ENCODE measurements at regions not wholly inside any gene's neighbourhood (a gene's known extent, or its start where the extent isn't known, plus 50 kb on each side); places are given as distances from the start of the nearest gene placed in this dataset.

- peak; percentile 78 for DNase-seq (ENCODE audit: low read depth)
- no peak for TF ChIP-seq CTCF (conservative IDR thresholded peaks at IDR 0.05; ENCODE audit: control insufficient read depth, insufficient read depth, low read depth, low read length)
- H3K4me3 ChIP-seq (ENCODE audit: control insufficient read depth, low read depth, low read length): no peak overlapping the region
Observed at GRCh38 chr5:68505917-68506860, 290.6 kb downstream of the PIK3R1 start.

- H3K4me3 ChIP-seq (ENCODE audit: control insufficient read depth, low read depth, low read length): no peak overlapping the region
- TF ChIP-seq CTCF (conservative IDR thresholded peaks at IDR 0.05; ENCODE audit: control insufficient read depth, insufficient read depth, low read depth, low read length): no peak
- no peak for DNase-seq (ENCODE audit: low read depth)
Observed at GRCh38 chr5:68515514-68515913, 300.0 kb downstream of the PIK3R1 start.

DNA sequence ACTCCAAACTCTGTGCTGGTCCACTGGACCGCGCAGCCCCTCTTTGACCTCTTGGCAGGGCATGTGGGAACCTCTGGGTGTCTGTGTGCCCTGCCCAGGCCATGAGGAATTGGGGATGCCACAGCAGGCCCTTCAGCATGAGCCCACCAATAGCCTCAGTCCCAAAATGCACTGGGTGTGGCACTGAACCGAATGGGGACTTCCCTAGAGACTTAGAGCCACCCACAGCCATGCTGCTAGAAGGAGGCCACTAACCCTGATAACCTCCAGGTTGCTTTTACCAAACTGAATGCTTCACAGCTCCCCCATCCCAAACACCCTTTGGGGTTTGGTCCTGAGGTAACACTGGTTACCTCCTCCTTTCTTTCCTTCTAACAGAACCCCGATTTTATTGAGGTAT is 302.7 kb downstream of the PIK3R1 start:
- no peak for TF ChIP-seq CTCF (conservative IDR thresholded peaks at IDR 0.05; ENCODE audit: control insufficient read depth, insufficient read depth, low read depth, low read length)
- DNase-seq (ENCODE audit: low read depth): no peak
- no peak overlapping the region for H3K4me3 ChIP-seq (ENCODE audit: control insufficient read depth, low read depth, low read length)

- TF ChIP-seq CTCF (conservative IDR thresholded peaks at IDR 0.05; ENCODE audit: control insufficient read depth, insufficient read depth, low read depth, low read length): no peak
- DNase-seq (ENCODE audit: low read depth): no peak
- H3K4me3 ChIP-seq (ENCODE audit: control insufficient read depth, low read depth, low read length): no peak overlapping the region
Observed at GRCh38 chr5:68519143-68519542, 303.6 kb downstream of the PIK3R1 start.

DNA sequence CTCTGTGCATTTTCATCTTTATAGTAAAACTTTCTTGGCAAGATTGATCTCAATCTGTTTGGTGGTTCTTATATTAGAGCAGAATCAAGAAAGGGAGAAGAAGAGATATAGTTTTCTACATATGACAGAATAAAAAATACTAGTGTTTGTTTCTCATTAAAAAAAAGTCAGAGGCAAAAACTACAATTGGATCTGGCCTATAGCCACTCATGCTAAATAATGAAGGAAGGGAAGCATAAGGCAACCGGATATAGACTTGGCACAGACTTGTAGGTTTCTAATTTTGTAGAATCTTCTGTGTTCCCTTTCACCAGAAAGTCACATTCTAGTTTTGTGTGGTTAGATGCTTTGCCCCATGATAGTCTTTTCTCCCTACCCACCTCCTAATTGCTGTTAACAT is 306.2 kb downstream of the PIK3R1 start:
- no peak for TF ChIP-seq CTCF (conservative IDR thresholded peaks at IDR 0.05; ENCODE audit: control insufficient read depth, insufficient read depth, low read depth, low read length)
- no peak for DNase-seq (ENCODE audit: low read depth)
- H3K4me3 ChIP-seq (ENCODE audit: control insufficient read depth, low read depth, low read length): no peak overlapping the region

DNA sequence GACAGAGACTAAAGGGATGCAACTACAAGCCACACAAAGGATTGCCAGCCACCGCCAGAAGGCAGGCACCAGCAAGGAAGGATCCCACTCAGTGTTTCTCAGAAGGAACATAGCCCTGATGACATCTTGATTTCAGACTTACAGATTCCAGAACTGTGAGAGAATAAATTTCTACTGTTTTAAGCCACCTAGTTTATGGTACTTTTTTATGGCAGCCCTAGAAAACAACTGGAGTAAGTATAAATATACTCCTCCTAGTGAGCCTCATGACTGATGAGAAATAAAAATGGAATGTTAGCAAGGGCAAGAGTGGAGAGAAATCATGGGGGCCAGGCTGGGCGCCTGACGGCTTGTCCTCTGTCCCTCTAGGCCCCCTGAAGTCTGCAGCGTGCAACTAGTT is 307.3 kb downstream of the PIK3R1 start:
- DNase-seq (ENCODE audit: low read depth): no peak
- no peak for TF ChIP-seq CTCF (conservative IDR thresholded peaks at IDR 0.05; ENCODE audit: control insufficient read depth, insufficient read depth, low read depth, low read length)
- no peak overlapping the region for H3K4me3 ChIP-seq (ENCODE audit: control insufficient read depth, low read depth, low read length)
